ENCODE measurements at regions not wholly inside any gene's neighbourhood (a gene's known extent, or its start where the extent isn't known, plus 50 kb on each side); places are given as distances from the start of the nearest gene placed in this dataset.

- no peak overlapping the region for H3K4me3 ChIP-seq (ENCODE audit: low read length)
- H3K9me3 Mint-ChIP-seq: no peaks in the 10 kb centered on the region
- H3K4me3 Mint-ChIP-seq: no peak overlapping the region
- H3K4me1 ChIP-seq (ENCODE audit: insufficient read depth, low read length): no peaks in the 10 kb centered on the region
- H3K27me3 ChIP-seq (ENCODE audit: control insufficient read depth in 1 of 2, insufficient read depth in 2 of 2, low read length in 2 of 2): no peaks in the 10 kb centered on the region
- DNase-seq (no peak), ATAC-seq (ENCODE audit: poor library complexity) (no peak)
- ChIA-PET POLR2A (no interaction called here), CTCF (no interaction called here)
- no peak overlapping the region for H3K27ac Mint-ChIP-seq
- H3K4me1 Mint-ChIP-seq (ENCODE audit: low read depth): no peaks in the 10 kb centered on the region
- intact Hi-C loops (cut with DNase I, micrococcal nuclease): no loop called here
- H3K27ac ChIP-seq (ENCODE audit: low read depth in 1 of 2, low read length in 2 of 2): no peak overlapping the region
- no peaks in the 10 kb centered on the region for H3K9me3 ChIP-seq (ENCODE audit: control insufficient read depth in 1 of 2, insufficient read depth in 1 of 2, low read length in 2 of 2)
- peaks cover 4% of the 10 kb centered on the region for H3K27me3 Mint-ChIP-seq
- TF ChIP-seq CTCF (IDR thresholded peaks at IDR 0.05): no peak
- no peaks in the 10 kb centered on the region for H3K36me3 Mint-ChIP-seq (ENCODE audit: low read depth)
- no peaks in the 10 kb centered on the region for H3K36me3 ChIP-seq (ENCODE audit: insufficient read depth, low read length)
These were observed 194.4 kb downstream of the SLIT2 start for GRCh38 chr4:20445933-20446723.

GRCh38 chr4:20447103-20447502 lies 195.4 kb downstream of the SLIT2 start:
- peaks cover 4% of the 10 kb centered on the region for H3K27me3 Mint-ChIP-seq
- ChIA-PET POLR2A (no interaction called here), CTCF (no interaction called here)
- Histone ChIP-seq H3K9me3 (ENCODE audit: control insufficient read depth in 1 of 2, insufficient read depth in 1 of 2, low read length in 2 of 2) (no peaks in the 10 kb centered on the region), H3K4me1 (ENCODE audit: insufficient read depth, low read length) (no peaks in the 10 kb centered on the region), H3K36me3 (ENCODE audit: insufficient read depth, low read length) (no peaks in the 10 kb centered on the region), H3K27ac (ENCODE audit: low read depth in 1 of 2, low read length in 2 of 2) (no peak overlapping the region), H3K27me3 (ENCODE audit: control insufficient read depth in 1 of 2, insufficient read depth in 2 of 2, low read length in 2 of 2) (no peaks in the 10 kb centered on the region), H3K4me3 (ENCODE audit: low read length) (no peak overlapping the region)
- no peaks in the 10 kb centered on the region for H3K36me3 Mint-ChIP-seq (ENCODE audit: low read depth)
- no peak overlapping the region for H3K27ac Mint-ChIP-seq
- no peak overlapping the region for H3K4me3 Mint-ChIP-seq
- no peak for TF ChIP-seq CTCF (IDR thresholded peaks at IDR 0.05)
- DNase-seq (no peak), ATAC-seq (ENCODE audit: poor library complexity) (no peak)
- intact Hi-C loops (cut with DNase I, micrococcal nuclease): no loop called here
- H3K4me1 Mint-ChIP-seq (ENCODE audit: low read depth): no peaks in the 10 kb centered on the region
- H3K9me3 Mint-ChIP-seq: no peaks in the 10 kb centered on the region

GRCh38 chr4:20451986-20452385 lies 200.3 kb downstream of the SLIT2 start:
- no peaks in the 10 kb centered on the region for H3K4me1 ChIP-seq (ENCODE audit: insufficient read depth, low read length)
- no peak for TF ChIP-seq CTCF (IDR thresholded peaks at IDR 0.05)
- CTCF ChIA-PET: no interaction called here
- intact Hi-C loops (cut with DNase I, micrococcal nuclease): no loop called here
- Mint-ChIP-seq H3K9me3 (no peaks in the 10 kb centered on the region), H3K4me3 (no peak overlapping the region), H3K27ac (no peak overlapping the region), H3K4me1 (ENCODE audit: low read depth) (no peaks in the 10 kb centered on the region), H3K27me3 (no peaks in the 10 kb centered on the region), H3K36me3 (ENCODE audit: low read depth) (no peaks in the 10 kb centered on the region)
- no peaks in the 10 kb centered on the region for H3K36me3 ChIP-seq (ENCODE audit: insufficient read depth, low read length)
- ATAC-seq (ENCODE audit: poor library complexity) (no peak), DNase-seq (no peak)
- no peak overlapping the region for H3K4me3 ChIP-seq (ENCODE audit: low read length)
- POLR2A ChIA-PET: no interaction called here
- H3K9me3 ChIP-seq (ENCODE audit: control insufficient read depth in 1 of 2, insufficient read depth in 1 of 2, low read length in 2 of 2): no peaks in the 10 kb centered on the region
- no peak overlapping the region for H3K27ac ChIP-seq (ENCODE audit: low read depth in 1 of 2, low read length in 2 of 2)
- H3K27me3 ChIP-seq (ENCODE audit: control insufficient read depth in 1 of 2, insufficient read depth in 2 of 2, low read length in 2 of 2): no peaks in the 10 kb centered on the region
